ENCODE measurements at regions not wholly inside any gene's neighbourhood (a gene's known extent, or its start where the extent isn't known, plus 50 kb on each side); places are given as distances from the start of the nearest gene placed in this dataset.

- WGBS, 2 donors (ENCODE audit: extremely low coverage in 2 of 2, insufficient read length in 2 of 2, insufficient replicate concordance in 1 of 2) = no CpG with 5 or more reads among the region's 6 CpGs
- H3K14ac ChIP-seq (ENCODE audit: low read length) = no peak overlapping the region
Observed at GRCh38 chr22:47748271-47748670, 985.8 kb downstream of the TBC1D22A start.

GRCh38 chr22:47740109-47740805, 977.8 kb downstream of the TBC1D22A start:
- no peak overlapping the region for H2BK120ac ChIP-seq (ENCODE audit: low read depth, low read length)
- peaks cover 0 to 6% (median 0%) of the 10 kb centered on the region in 3 experiments for H3K27me3 ChIP-seq (ENCODE audit: control insufficient read depth in 3 of 3, insufficient read depth in 3 of 3, low read depth in 1 of 3, low read length in 3 of 3)
- H3K18ac ChIP-seq (ENCODE audit: low read length) = peak overlapping the region; percentile 5
- peaks cover 0 to 20% of the 10 kb centered on the region in 2 donors for H3K4me1 ChIP-seq (ENCODE audit: control insufficient read depth in 2 of 2, insufficient read depth in 1 of 2, low read depth in 1 of 2, low read length in 2 of 2)
- no peak overlapping the region for H2AFZ ChIP-seq (ENCODE audit: low read length)
- peak overlapping the region; percentile 71 for H2AK5ac ChIP-seq (ENCODE audit: low read depth, low read length)
- H3K9me3 ChIP-seq (replicated peaks in 1 of 2; ENCODE audit: control insufficient read depth in 2 of 2, insufficient read depth in 1 of 2, low read depth in 1 of 2, low read length in 2 of 2) = peaks cover 0 to 2% of the 10 kb centered on the region in 2 donors
- H2BK12ac ChIP-seq (ENCODE audit: low read length) = no peak overlapping the region
- H3K36me3 ChIP-seq (replicated peaks in 1 of 2; ENCODE audit: control insufficient read depth in 2 of 2, insufficient read depth in 2 of 2, low read length in 2 of 2) = no peaks in the 10 kb centered on the region
- H3K27ac ChIP-seq (replicated peaks; ENCODE audit: low read length) = no peak overlapping the region
- H3K79me1 ChIP-seq (ENCODE audit: low read depth, low read length) = no peaks in the 10 kb centered on the region
- no peak overlapping the region for H4K8ac ChIP-seq (ENCODE audit: low read depth, low read length)
- H3K4me2 ChIP-seq (ENCODE audit: insufficient read depth, low read length, poor library complexity, severe bottlenecking) = no peak overlapping the region
- WGBS, 2 donors (ENCODE audit: extremely low coverage in 2 of 2, insufficient read length in 2 of 2, insufficient replicate concordance in 1 of 2) = no CpG with 5 or more reads among the region's 10 CpGs
- no peak overlapping the region for H3K14ac ChIP-seq (ENCODE audit: low read length)
- H3K23ac ChIP-seq (ENCODE audit: low read depth, low read length, poor library complexity) = peak overlapping the region; percentile 48
- no peak overlapping the region for H3K4ac ChIP-seq (ENCODE audit: low read length)
- peak overlapping the region; percentile 68 for H2BK15ac ChIP-seq (ENCODE audit: low read length)
- DNase-seq (ENCODE audit: low spot score) = no peak
- H2BK5ac ChIP-seq (ENCODE audit: low read length) = no peak overlapping the region
- no peak overlapping the region for H3K4me3 ChIP-seq (ENCODE audit: low read length in 2 of 2)
- H3K9ac ChIP-seq (ENCODE audit: low read depth, low read length, poor library complexity) = no peak overlapping the region
- peak overlapping the region; percentile 59 for H4K91ac ChIP-seq (ENCODE audit: low read depth, low read length, poor library complexity)

More at GRCh38 chr22:47748271-47748670, 985.8 kb downstream of the TBC1D22A start:
- H3K23ac ChIP-seq (ENCODE audit: low read depth, low read length, poor library complexity) = no peak overlapping the region
- H4K8ac ChIP-seq (ENCODE audit: low read depth, low read length) = no peak overlapping the region
- no peak overlapping the region for H4K91ac ChIP-seq (ENCODE audit: low read depth, low read length, poor library complexity)
- H3K4me1 ChIP-seq (ENCODE audit: control insufficient read depth in 2 of 2, insufficient read depth in 1 of 2, low read depth in 1 of 2, low read length in 2 of 2) = peaks cover 0 to 5% of the 10 kb centered on the region in 2 donors
- H2BK120ac ChIP-seq (ENCODE audit: low read depth, low read length) = no peak overlapping the region
- H3K4ac ChIP-seq (ENCODE audit: low read length) = no peak overlapping the region
- H2BK12ac ChIP-seq (ENCODE audit: low read length) = no peak overlapping the region
- H2AK5ac ChIP-seq (ENCODE audit: low read depth, low read length) = no peak overlapping the region
- H3K79me1 ChIP-seq (ENCODE audit: low read depth, low read length) = no peaks in the 10 kb centered on the region
- H3K18ac ChIP-seq (ENCODE audit: low read length) = no peak overlapping the region
- no peak overlapping the region for H2BK15ac ChIP-seq (ENCODE audit: low read length)
- H3K36me3 ChIP-seq (replicated peaks in 1 of 2; ENCODE audit: control insufficient read depth in 2 of 2, insufficient read depth in 2 of 2, low read length in 2 of 2) = no peaks in the 10 kb centered on the region
- no peak overlapping the region for H3K9ac ChIP-seq (ENCODE audit: low read depth, low read length, poor library complexity)
- no peak overlapping the region for H3K27ac ChIP-seq (replicated peaks; ENCODE audit: low read length)
- H3K9me3 ChIP-seq (replicated peaks in 1 of 2; ENCODE audit: control insufficient read depth in 2 of 2, insufficient read depth in 1 of 2, low read depth in 1 of 2, low read length in 2 of 2) = no peaks in the 10 kb centered on the region
- H2BK5ac ChIP-seq (ENCODE audit: low read length) = no peak overlapping the region
- H3K4me3 ChIP-seq (ENCODE audit: low read length in 2 of 2) = no peak overlapping the region
- H2AFZ ChIP-seq (ENCODE audit: low read length) = no peak overlapping the region
- DNase-seq (ENCODE audit: low spot score) = no peak
- no peak overlapping the region for H3K4me2 ChIP-seq (ENCODE audit: insufficient read depth, low read length, poor library complexity, severe bottlenecking)
- H3K27me3 ChIP-seq (ENCODE audit: control insufficient read depth in 3 of 3, insufficient read depth in 3 of 3, low read depth in 1 of 3, low read length in 3 of 3) = no peaks in the 10 kb centered on the region

- H2BK12ac ChIP-seq (ENCODE audit: low read length) = no peak overlapping the region
- H3K4me1 ChIP-seq (ENCODE audit: control insufficient read depth in 2 of 2, insufficient read depth in 1 of 2, low read depth in 1 of 2, low read length in 2 of 2) = peaks cover 0 to 20% of the 10 kb centered on the region in 2 donors
- DNase-seq (ENCODE audit: low spot score) = no peak
- no peak overlapping the region for H2BK120ac ChIP-seq (ENCODE audit: low read depth, low read length)
- peak overlapping the region; percentile 48 for H3K23ac ChIP-seq (ENCODE audit: low read depth, low read length, poor library complexity)
- no peak overlapping the region for H3K4me3 ChIP-seq (ENCODE audit: low read length in 2 of 2)
- H4K91ac ChIP-seq (ENCODE audit: low read depth, low read length, poor library complexity) = no peak overlapping the region
- peaks cover 0 to 6% (median 0%) of the 10 kb centered on the region in 3 experiments for H3K27me3 ChIP-seq (ENCODE audit: control insufficient read depth in 3 of 3, insufficient read depth in 3 of 3, low read depth in 1 of 3, low read length in 3 of 3)
- H2AK5ac ChIP-seq (ENCODE audit: low read depth, low read length) = peak overlapping the region; percentile 30
- H3K14ac ChIP-seq (ENCODE audit: low read length) = no peak overlapping the region
- no peaks in the 10 kb centered on the region for H3K36me3 ChIP-seq (replicated peaks in 1 of 2; ENCODE audit: control insufficient read depth in 2 of 2, insufficient read depth in 2 of 2, low read length in 2 of 2)
- no peak overlapping the region for H3K4ac ChIP-seq (ENCODE audit: low read length)
- no peak overlapping the region for H3K27ac ChIP-seq (replicated peaks; ENCODE audit: low read length)
- H3K79me1 ChIP-seq (ENCODE audit: low read depth, low read length) = no peaks in the 10 kb centered on the region
- no peak overlapping the region for H3K4me2 ChIP-seq (ENCODE audit: insufficient read depth, low read length, poor library complexity, severe bottlenecking)
- H2AFZ ChIP-seq (ENCODE audit: low read length) = no peak overlapping the region
- no CpG with 5 or more reads among the region's 16 CpGs for WGBS, 2 donors (ENCODE audit: extremely low coverage in 2 of 2, insufficient read length in 2 of 2, insufficient replicate concordance in 1 of 2)
- no peak overlapping the region for H3K9ac ChIP-seq (ENCODE audit: low read depth, low read length, poor library complexity)
- no peak overlapping the region for H3K18ac ChIP-seq (ENCODE audit: low read length)
- peak overlapping the region; percentile 68 for H2BK15ac ChIP-seq (ENCODE audit: low read length)
- peaks cover 0 to 2% of the 10 kb centered on the region in 2 donors for H3K9me3 ChIP-seq (replicated peaks in 1 of 2; ENCODE audit: control insufficient read depth in 2 of 2, insufficient read depth in 1 of 2, low read depth in 1 of 2, low read length in 2 of 2)
- no peak overlapping the region for H4K8ac ChIP-seq (ENCODE audit: low read depth, low read length)
- H2BK5ac ChIP-seq (ENCODE audit: low read length) = no peak overlapping the region
Observed at GRCh38 chr22:47739291-47740015, 977.0 kb downstream of the TBC1D22A start.

GRCh38 chr22:47738472-47739013, 976.1 kb downstream of the TBC1D22A start:
- Histone ChIP-seq H3K4me1 (ENCODE audit: control insufficient read depth in 2 of 2, insufficient read depth in 1 of 2, low read depth in 1 of 2, low read length in 2 of 2) (peaks cover 0 to 20% of the 10 kb centered on the region in 2 donors), H3K36me3 (replicated peaks in 1 of 2; ENCODE audit: control insufficient read depth in 2 of 2, insufficient read depth in 2 of 2, low read length in 2 of 2) (no peaks in the 10 kb centered on the region), H3K27ac (replicated peaks; ENCODE audit: low read length) (no peak overlapping the region), H2BK120ac (ENCODE audit: low read depth, low read length) (no peak overlapping the region), H4K8ac (ENCODE audit: low read depth, low read length) (no peak overlapping the region), H3K4me3 (ENCODE audit: low read length in 2 of 2) (no peak overlapping the region), H3K4me2 (ENCODE audit: insufficient read depth, low read length, poor library complexity, severe bottlenecking) (no peak overlapping the region), H2BK5ac (ENCODE audit: low read length) (no peak overlapping the region), H2BK15ac (ENCODE audit: low read length) (no peak overlapping the region), H3K9ac (ENCODE audit: low read depth, low read length, poor library complexity) (no peak overlapping the region), H3K4ac (ENCODE audit: low read length) (no peak overlapping the region), H3K9me3 (replicated peaks in 1 of 2; ENCODE audit: control insufficient read depth in 2 of 2, insufficient read depth in 1 of 2, low read depth in 1 of 2, low read length in 2 of 2) (peaks cover 0 to 3% of the 10 kb centered on the region in 2 donors), H2AFZ (ENCODE audit: low read length) (no peak overlapping the region), H3K79me1 (ENCODE audit: low read depth, low read length) (no peaks in the 10 kb centered on the region), H3K27me3 (ENCODE audit: control insufficient read depth in 3 of 3, insufficient read depth in 3 of 3, low read depth in 1 of 3, low read length in 3 of 3) (peaks cover 0 to 6% (median 0%) of the 10 kb centered on the region in 3 experiments), H2BK12ac (ENCODE audit: low read length) (peak overlapping the region; percentile 87), H3K18ac (ENCODE audit: low read length) (peak overlapping the region; percentile 2), H4K91ac (ENCODE audit: low read depth, low read length, poor library complexity) (no peak overlapping the region), H3K23ac (ENCODE audit: low read depth, low read length, poor library complexity) (no peak overlapping the region), H3K14ac (ENCODE audit: low read length) (no peak overlapping the region), H2AK5ac (ENCODE audit: low read depth, low read length) (no peak overlapping the region)
- DNase-seq (ENCODE audit: low spot score) = no peak
- WGBS, 2 donors (ENCODE audit: extremely low coverage in 2 of 2, insufficient read length in 2 of 2, insufficient replicate concordance in 1 of 2) = no CpG with 5 or more reads among the region's 8 CpGs
